Trophoblast cell (in vitro differentiated cells and primary cell): ENCODE measurements at regions not wholly inside any gene's neighbourhood (a gene's known extent, or its start where the extent isn't known, plus 50 kb on each side); places are given as distances from the start of the nearest gene placed in this dataset.

ENCODE experiments used
- DNase-seq, 2 donors: peaks; one replicate each; pipeline ENCODE4 v3.0.0-alpha.2; 2016
- H2AFZ ChIP-seq: 2 replicates; pipeline ENCODE4 v1.6.1; 2013; ENCODE audit warnings: low read length, moderate library complexity, mild to moderate bottlenecking; ENCODE audit not compliant: insufficient read depth, poor library complexity
- H2AK5ac ChIP-seq: 2 replicates; pipeline ENCODE4 v1.6.1; 2013; ENCODE audit warnings: mild to moderate bottlenecking, low read length
- H2BK120ac ChIP-seq: 2 replicates; pipeline ENCODE4 v1.6.1; 2013; ENCODE audit warnings: low read length, mild to moderate bottlenecking, moderate library complexity; ENCODE audit not compliant: insufficient read depth, poor library complexity
- H2BK12ac ChIP-seq: 2 replicates; pipeline ENCODE4 v1.6.1; 2013; ENCODE audit warnings: mild to moderate bottlenecking, low read length, moderate library complexity
- H2BK5ac ChIP-seq: 2 replicates; pipeline ENCODE4 v1.6.1; 2013; ENCODE audit warnings: low read length, low read depth, moderate library complexity, mild to moderate bottlenecking; ENCODE audit not compliant: poor library complexity
- H3K14ac ChIP-seq: 2 replicates; pipeline ENCODE4 v1.6.1; 2013; ENCODE audit warnings: mild to moderate bottlenecking, low read length
- H3K18ac ChIP-seq: 2 replicates; pipeline ENCODE4 v1.6.1; 2013; ENCODE audit warnings: mild to moderate bottlenecking, low read length
- H3K23ac ChIP-seq: 2 replicates; pipeline ENCODE4 v1.6.1; 2013; ENCODE audit warnings: low read length
- H3K27ac ChIP-seq: 2 replicates; pipeline ENCODE4 v1.5.1; 2013; ENCODE audit warnings: low read depth, mild to moderate bottlenecking, inconsistent platforms, low read length, moderate library complexity
- H3K27me3 ChIP-seq: 2 replicates; pipeline ENCODE4 v1.6.1; 2013; ENCODE audit warnings: inconsistent platforms, mild to moderate bottlenecking, low read length, moderate library complexity; ENCODE audit not compliant: insufficient read depth
- H3K36me3 ChIP-seq, 2 experiments: 1 replicate in 1 of 2; 2 replicates in 1 of 2; pipeline ENCODE4 v1.6.1; 2013; ENCODE audit warnings: low read length in 2 of 2, mild to moderate bottlenecking in 2 of 2, moderate library complexity in 1 of 2; ENCODE audit not compliant: insufficient read depth in 2 of 2, control insufficient read depth in 1 of 2
- H3K4ac ChIP-seq: 2 replicates; pipeline ENCODE4 v1.6.1; 2013; ENCODE audit warnings: low read depth, mild to moderate bottlenecking, low read length, moderate library complexity
- H3K4me1 ChIP-seq, 2 experiments: 1 replicate in 1 of 2; 2 replicates in 1 of 2; pipeline ENCODE4 v1.6.1; 2013; ENCODE audit warnings: low read length in 2 of 2, mild to moderate bottlenecking in 2 of 2, moderate library complexity in 1 of 2; ENCODE audit not compliant: insufficient read depth in 2 of 2, control insufficient read depth in 1 of 2
- H3K4me2 ChIP-seq: 2 replicates; pipeline ENCODE4 v1.6.1; 2013; ENCODE audit warnings: inconsistent platforms, mild to moderate bottlenecking, low read length, moderate library complexity
- H3K4me3 ChIP-seq: 2 replicates; pipeline ENCODE4 v1.5.1; 2013; ENCODE audit warnings: mild to moderate bottlenecking, low read depth, low read length, inconsistent platforms
- H3K79me1 ChIP-seq: one replicate; pipeline ENCODE4 v1.6.1; 2013; ENCODE audit warnings: low read length
- H3K79me2 ChIP-seq: 2 replicates; pipeline ENCODE4 v1.6.1; 2013; ENCODE audit warnings: low read length, mild to moderate bottlenecking; ENCODE audit not compliant: control insufficient read depth, insufficient read depth, poor library complexity
- H3K9ac ChIP-seq: 2 replicates; pipeline ENCODE4 v1.6.1; 2013; ENCODE audit warnings: mild to moderate bottlenecking, low read length
- H3K9me3 ChIP-seq: 2 replicates; pipeline ENCODE4 v1.6.1; 2013; ENCODE audit warnings: low read depth, mild to moderate bottlenecking, control low read depth, inconsistent platforms, low read length; ENCODE audit not compliant: insufficient read depth
- H4K12ac ChIP-seq: 2 replicates; pipeline ENCODE4 v1.6.1; 2013; ENCODE audit warnings: low read depth, mild to moderate bottlenecking, low read length, moderate library complexity
- H4K8ac ChIP-seq: 2 replicates; pipeline ENCODE4 v1.6.1; 2013; ENCODE audit warnings: low read depth, mild to moderate bottlenecking, low read length, moderate library complexity
- H4K91ac ChIP-seq: one replicate; pipeline ENCODE4 v1.6.1; 2013; ENCODE audit warnings: low read depth, mild to moderate bottlenecking, low read length, moderate library complexity
- WGBS: extraction: QIAGEN DNeasy Blood & Tissue Kit; methylation state at CpG from one replicate; pipeline ENCODE4 v1.1.7; 2013; ENCODE audit warnings: missing lambda C conversion rate; ENCODE audit not compliant: insufficient read length, insufficient coverage; ENCODE audit errors: extremely low coverage; 5-methylcytosine and 5-hydroxymethylcytosine counted together

DNA sequence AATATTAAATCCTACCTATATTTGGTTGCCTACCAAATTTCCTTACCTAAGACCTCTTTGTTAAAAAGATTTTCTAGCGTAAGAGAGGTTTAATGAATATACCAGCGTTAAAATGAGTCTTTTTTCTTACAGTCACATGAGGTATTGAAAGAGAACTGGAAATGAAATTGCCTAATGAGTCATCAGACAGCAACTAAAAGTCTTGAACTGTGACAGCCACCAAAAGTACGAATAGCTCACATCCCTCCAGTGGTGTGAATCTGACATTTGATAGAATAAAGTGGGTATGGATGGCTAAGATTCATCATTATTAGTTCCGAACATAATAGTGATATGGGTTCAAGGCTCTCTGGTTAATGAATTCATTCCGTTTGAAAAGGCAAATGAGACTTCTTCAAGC, 1297.3 kb downstream of the AACS start:
- Histone ChIP-seq H3K4me1 (no peaks in the 10 kb centered on the region), H3K36me3 (no peaks in the 10 kb centered on the region), H3K27me3 (no peaks in the 10 kb centered on the region), H3K14ac (no peak overlapping the region), H3K18ac (no peak overlapping the region), H3K4ac (no peak overlapping the region), H2AFZ (no peak overlapping the region), H2BK5ac (no peak overlapping the region), H3K79me2 (no peaks in the 10 kb centered on the region), H3K9ac (no peak overlapping the region), H3K79me1 (no peaks in the 10 kb centered on the region), H2BK12ac (no peak overlapping the region), H2BK120ac (no peak overlapping the region), H3K23ac (no peak overlapping the region), H3K27ac (no peak overlapping the region), H4K8ac (no peak overlapping the region), H3K4me3 (no peak overlapping the region), H4K91ac (no peak overlapping the region), H2AK5ac (no peak overlapping the region), H4K12ac (no peak overlapping the region), H3K4me2 (no peak overlapping the region), H3K9me3 (peaks cover 3% of the 10 kb centered on the region)
- WGBS = no CpG with 5 or more reads among the region's 5 CpGs
- DNase-seq = no peak

GRCh38 chr12:126362964-126363363, 1297.7 kb downstream of the AACS start:
- Histone ChIP-seq H3K14ac (no peak overlapping the region), H3K79me2 (no peaks in the 10 kb centered on the region), H2AFZ (no peak overlapping the region), H2BK12ac (no peak overlapping the region), H3K9ac (no peak overlapping the region), H2AK5ac (no peak overlapping the region), H4K91ac (no peak overlapping the region), H3K27ac (no peak overlapping the region), H4K8ac (no peak overlapping the region), H3K4me2 (no peak overlapping the region), H2BK120ac (no peak overlapping the region), H3K4me1 (no peaks in the 10 kb centered on the region), H3K4ac (no peak overlapping the region), H3K36me3 (no peaks in the 10 kb centered on the region), H4K12ac (no peak overlapping the region), H3K9me3 (peaks cover 3% of the 10 kb centered on the region), H3K23ac (no peak overlapping the region), H3K27me3 (no peaks in the 10 kb centered on the region), H3K18ac (no peak overlapping the region), H3K79me1 (no peaks in the 10 kb centered on the region), H3K4me3 (no peak overlapping the region), H2BK5ac (no peak overlapping the region)
- no CpG with 5 or more reads among the region's 9 CpGs for WGBS
- DNase-seq = no peak

- H3K23ac ChIP-seq = no peak overlapping the region
- no peak overlapping the region for H4K91ac ChIP-seq
- H3K4ac ChIP-seq = no peak overlapping the region
- H3K4me1 ChIP-seq = no peaks in the 10 kb centered on the region
- H2AFZ ChIP-seq = no peak overlapping the region
- H3K27ac ChIP-seq = no peak overlapping the region
- H3K36me3 ChIP-seq = no peaks in the 10 kb centered on the region
- H2BK12ac ChIP-seq = no peak overlapping the region
- no peak overlapping the region for H3K14ac ChIP-seq
- H3K9ac ChIP-seq = no peak overlapping the region
- no peak overlapping the region for H3K4me2 ChIP-seq
- no peak overlapping the region for H4K12ac ChIP-seq
- no peak overlapping the region for H3K18ac ChIP-seq
- no peak overlapping the region for H2BK5ac ChIP-seq
- DNase-seq = peak in 1 of 2 donors; percentile 44
- no peaks in the 10 kb centered on the region for H3K79me2 ChIP-seq
- WGBS = no CpG with 5 or more reads among the region's 3 CpGs
- H2BK120ac ChIP-seq = no peak overlapping the region
- H2AK5ac ChIP-seq = no peak overlapping the region
- no peak overlapping the region for H3K4me3 ChIP-seq
- no peak overlapping the region for H4K8ac ChIP-seq
- H3K9me3 ChIP-seq = no peaks in the 10 kb centered on the region
- H3K27me3 ChIP-seq = no peaks in the 10 kb centered on the region
- H3K79me1 ChIP-seq = no peaks in the 10 kb centered on the region
Observed at GRCh38 chr12:126369487-126370463, 1304.5 kb downstream of the AACS start.

GRCh38 chr12:126383506-126383905, 1318.3 kb downstream of the AACS start:
- no peak overlapping the region for H3K4me2 ChIP-seq
- no peaks in the 10 kb centered on the region for H3K27me3 ChIP-seq
- no peak overlapping the region for H4K91ac ChIP-seq
- no peak overlapping the region for H3K23ac ChIP-seq
- no peak overlapping the region for H3K4me3 ChIP-seq
- no peak overlapping the region for H3K14ac ChIP-seq
- no peak overlapping the region for H2BK120ac ChIP-seq
- no peaks in the 10 kb centered on the region for H3K4me1 ChIP-seq
- no peak overlapping the region for H3K27ac ChIP-seq
- no peak overlapping the region for H2BK12ac ChIP-seq
- no peak overlapping the region for H3K18ac ChIP-seq
- H3K9ac ChIP-seq = no peak overlapping the region
- no peak overlapping the region for H4K8ac ChIP-seq
- peaks cover 2% of the 10 kb centered on the region for H3K9me3 ChIP-seq
- no peak overlapping the region for H4K12ac ChIP-seq
- no peak overlapping the region for H2AK5ac ChIP-seq
- H3K4ac ChIP-seq = no peak overlapping the region
- H2AFZ ChIP-seq = no peak overlapping the region
- WGBS = no CpG with 5 or more reads among the region's 3 CpGs
- H3K79me2 ChIP-seq = no peaks in the 10 kb centered on the region
- no peaks in the 10 kb centered on the region for H3K79me1 ChIP-seq
- no peak overlapping the region for H2BK5ac ChIP-seq
- DNase-seq = no peak
- no peaks in the 10 kb centered on the region for H3K36me3 ChIP-seq
